MCF 10A (cell line): ENCODE measurements at regions not wholly inside any gene's neighbourhood (a gene's known extent, or its start where the extent isn't known, plus 50 kb on each side); places are given as distances from the start of the nearest gene placed in this dataset.

Experiments
- BruUV-seq: library from RNA; stranded (reverse); fragments of 400-500 nt; replicated peaks from 2 replicates; lab custom pipeline; 2021; lab: Mats Ljungman, UMichigan
- CTCF ChIA-PET: fragments of 300-600 bp; sonication (Branson Sonifier 250); formaldehyde crosslinking; extraction: SDS; loops from one replicate; lab custom pipeline; 2021; ENCODE audit warnings: antibody characterized with exemption, inconsistent platforms; lab: Yijun Ruan, JAX
- POLR2A ChIA-PET: fragments of 300-600, 350-650 bp; sonication (Branson Sonifier 250); formaldehyde crosslinking; extraction: SDS; loops from one replicate; lab custom pipeline; 2020; ENCODE audit warnings: antibody characterized with exemption, inconsistent platforms; lab: Yijun Ruan, JAX
- DNase-seq: peaks from one replicate; pipeline ENCODE4 v3.0.0-alpha.2; 2018; ENCODE audit not compliant: unreplicated experiment
- H3K27ac Mint-ChIP-seq: one replicate; pipeline ENCODE4 v1.8.0; 2022; ENCODE audit warnings: mild to moderate bottlenecking, low read depth, mixed read lengths; ENCODE audit not compliant: unreplicated experiment
- H3K27me3 Mint-ChIP-seq: one replicate; pipeline ENCODE4 v1.8.0; 2022; ENCODE audit warnings: mixed read lengths; ENCODE audit not compliant: insufficient read depth, unreplicated experiment
- H3K36me3 Mint-ChIP-seq: one replicate; pipeline ENCODE4 v1.8.0; 2022; ENCODE audit warnings: mild to moderate bottlenecking, moderate library complexity, mixed read lengths; ENCODE audit not compliant: insufficient read depth, unreplicated experiment
- H3K4me1 Mint-ChIP-seq: one replicate; pipeline ENCODE4 v1.8.0; 2022; ENCODE audit warnings: mixed read lengths; ENCODE audit not compliant: insufficient read depth, unreplicated experiment
- H3K4me3 Mint-ChIP-seq: one replicate; pipeline ENCODE4 v1.8.0; 2022; ENCODE audit warnings: mild to moderate bottlenecking, moderate library complexity, mixed read lengths; ENCODE audit not compliant: unreplicated experiment
- H3K9me3 Mint-ChIP-seq: one replicate; pipeline ENCODE4 v1.8.0; 2022; ENCODE audit warnings: mixed read lengths; ENCODE audit not compliant: unreplicated experiment
- CTCF ChIP-seq: fragments of 200-600 bp; IDR thresholded peaks from one replicate; pipeline ENCODE4 v1.8.0; 2022; ENCODE audit warnings: antibody characterized with exemption, mild to moderate bottlenecking; ENCODE audit not compliant: unreplicated experiment
- intact Hi-C: fragments of 100-400 bp; cut with micrococcal nuclease; formaldehyde crosslinking; loops from 2 replicates; pipeline ENCODE4 v1.14.1; 2022

- no peak overlapping the region for H3K27ac Mint-ChIP-seq
- intact Hi-C loops, result no loop called here
- ChIA-PET POLR2A (no interaction called here), CTCF (no interaction called here)
- H3K9me3 Mint-ChIP-seq, result peaks cover 21% of the 10 kb centered on the region
- H3K4me1 Mint-ChIP-seq, result no peaks in the 10 kb centered on the region
- no peak for DNase-seq
- H3K36me3 Mint-ChIP-seq, result no peaks in the 10 kb centered on the region
- H3K4me3 Mint-ChIP-seq, result no peak overlapping the region
- no peaks in the 10 kb centered on the region for H3K27me3 Mint-ChIP-seq
- no TSS peak for BruUV-seq
- no peak for TF ChIP-seq CTCF
These were observed 252.2 kb upstream of the TOX3 start for GRCh38 chr16:52799149-52799548.

GRCh38 chr16:52787709-52788108 lies 240.8 kb upstream of the TOX3 start:
- POLR2A ChIA-PET, result no interaction called here
- no peak overlapping the region for H3K4me3 Mint-ChIP-seq
- CTCF ChIA-PET, result interaction anchor here (0.6 kb wide), 1 partner anchor 314 kb away, joined by 4 read pairs; no protein-coding TSS in a partner anchor
- no TSS peak for BruUV-seq
- no peaks in the 10 kb centered on the region for H3K9me3 Mint-ChIP-seq
- no peak overlapping the region for H3K27ac Mint-ChIP-seq
- no peaks in the 10 kb centered on the region for H3K36me3 Mint-ChIP-seq
- TF ChIP-seq CTCF, result no peak
- intact Hi-C loops, result no loop called here
- no peaks in the 10 kb centered on the region for H3K27me3 Mint-ChIP-seq
- no peaks in the 10 kb centered on the region for H3K4me1 Mint-ChIP-seq
- no peak for DNase-seq

GRCh38 chr16:52786091-52786490 lies 239.1 kb upstream of the TOX3 start:
- H3K9me3 Mint-ChIP-seq, result no peaks in the 10 kb centered on the region
- BruUV-seq, result no TSS peak

GRCh38 chr16:52785653-52786052 lies 238.7 kb upstream of the TOX3 start:
- H3K36me3 Mint-ChIP-seq, result no peaks in the 10 kb centered on the region
- no peak for DNase-seq
- intact Hi-C loops, result no loop called here
- H3K9me3 Mint-ChIP-seq, result no peaks in the 10 kb centered on the region
- H3K27ac Mint-ChIP-seq, result no peak overlapping the region
- POLR2A ChIA-PET, result no interaction called here
- no peak for TF ChIP-seq CTCF
- H3K4me3 Mint-ChIP-seq, result no peak overlapping the region
- H3K4me1 Mint-ChIP-seq, result no peaks in the 10 kb centered on the region
- H3K27me3 Mint-ChIP-seq, result no peaks in the 10 kb centered on the region
- CTCF ChIA-PET, result interaction anchor here (1.6 kb wide), 1 partner anchor 11 kb away, joined by 3 read pairs; no protein-coding TSS in a partner anchor
- BruUV-seq, result no TSS peak

More at GRCh38 chr16:52786091-52786490, 239.1 kb upstream of the TOX3 start:
- TF ChIP-seq CTCF, result no peak
- ChIA-PET CTCF (interaction anchor here (1.6 kb wide), 1 partner anchor 11 kb away, joined by 3 read pairs; no protein-coding TSS in a partner anchor), POLR2A (no interaction called here)
- DNase-seq, result peak; percentile 6
- Mint-ChIP-seq H3K4me1 (no peaks in the 10 kb centered on the region), H3K27ac (no peak overlapping the region), H3K4me3 (no peak overlapping the region), H3K36me3 (no peaks in the 10 kb centered on the region), H3K27me3 (no peaks in the 10 kb centered on the region)
- intact Hi-C loops, result no loop called here
